ENCODE measurements at regions not wholly inside any gene's neighbourhood (a gene's known extent, or its start where the extent isn't known, plus 50 kb on each side); places are given as distances from the start of the nearest gene placed in this dataset.

- TF ChIP-seq CTCF (conservative IDR thresholded peaks at IDR 0.05) (no peak), ZFX (IDR thresholded peaks at IDR 0.05) (no peak)
These were observed 63.0 kb upstream of the UXS1 start for GRCh38 chr2:106257135-106257534.
